NCI-H446 (cell line): ENCODE measurements at regions not wholly inside any gene's neighbourhood (a gene's known extent, or its start where the extent isn't known, plus 50 kb on each side); places are given as distances from the start of the nearest gene placed in this dataset.
"Not testable (repeated sequence)": the region's sequence is repeated elsewhere in the genome, so short reads cannot be mapped to it uniquely, and the experiment has no call there.

Experiments used
- DNase-seq, 2 experiments: peaks; one replicate each; lab custom pipeline; 2025; lab: John Stamatoyannopoulos, UW

DNA sequence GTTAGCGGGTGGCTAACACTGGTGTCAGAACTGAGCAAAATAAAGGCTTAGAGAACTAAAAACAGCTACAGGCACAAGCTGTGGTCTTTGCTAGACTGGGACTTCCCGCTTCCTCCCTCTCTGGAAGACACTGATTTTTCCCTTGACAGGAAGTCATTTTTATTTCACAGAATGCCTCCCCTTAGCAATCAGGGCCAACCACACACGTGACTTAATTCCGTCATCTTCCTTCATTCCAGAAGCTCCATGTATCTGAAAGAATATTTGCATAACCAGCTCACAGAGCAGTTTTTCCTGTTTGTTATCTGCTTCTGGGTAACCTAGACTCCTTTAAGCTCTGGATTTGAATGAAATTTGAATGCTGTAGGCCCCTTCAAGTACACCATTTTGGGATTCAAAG lies 327.5 kb upstream of the FRG1 start:
- DNase-seq = no peak

DNA sequence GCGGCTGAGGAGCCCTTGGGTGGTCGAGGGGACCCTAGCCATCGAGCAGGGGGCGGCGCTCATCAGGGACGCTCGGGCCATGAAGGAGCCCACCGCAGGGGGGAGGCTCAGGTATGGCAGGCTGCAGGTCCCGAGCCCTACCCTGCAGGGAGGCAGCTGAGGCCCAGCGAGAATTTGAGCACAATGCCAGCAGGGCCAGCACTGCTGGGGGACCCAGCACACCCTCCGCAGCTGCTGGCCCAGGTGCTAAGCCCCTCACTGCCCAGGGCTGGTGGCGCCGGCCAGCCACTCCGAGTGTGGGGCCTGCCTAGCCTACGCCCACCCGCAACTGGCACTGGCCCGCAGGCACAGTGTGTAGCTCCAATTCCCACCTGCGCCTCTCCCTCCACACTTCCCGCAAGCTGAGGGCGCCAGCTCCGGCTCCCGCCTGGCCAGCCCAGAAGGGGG lies 325.4 kb upstream of the FRG1 start:
- no peak for DNase-seq

DNA sequence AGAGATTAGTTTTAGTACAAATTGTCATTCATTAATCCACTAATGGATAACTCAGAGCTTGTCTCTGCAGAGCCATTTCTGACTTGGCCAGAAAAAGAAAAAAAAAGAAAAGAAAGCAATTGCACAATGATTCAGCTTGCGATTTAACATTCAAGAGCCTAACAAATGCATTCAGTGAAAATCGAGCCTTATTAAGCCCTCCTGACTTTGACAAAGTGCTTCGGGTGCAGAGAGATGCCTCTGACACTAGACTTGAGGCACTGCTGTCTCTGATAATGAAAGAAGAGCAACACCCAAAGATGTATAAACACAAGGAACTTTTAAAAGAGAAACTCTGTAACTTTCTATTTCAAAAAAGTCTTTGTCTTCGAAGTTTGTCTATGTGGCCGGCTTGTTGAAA lies 322.9 kb upstream of the FRG1 start:
- not testable (repeated sequence) for DNase-seq

DNA sequence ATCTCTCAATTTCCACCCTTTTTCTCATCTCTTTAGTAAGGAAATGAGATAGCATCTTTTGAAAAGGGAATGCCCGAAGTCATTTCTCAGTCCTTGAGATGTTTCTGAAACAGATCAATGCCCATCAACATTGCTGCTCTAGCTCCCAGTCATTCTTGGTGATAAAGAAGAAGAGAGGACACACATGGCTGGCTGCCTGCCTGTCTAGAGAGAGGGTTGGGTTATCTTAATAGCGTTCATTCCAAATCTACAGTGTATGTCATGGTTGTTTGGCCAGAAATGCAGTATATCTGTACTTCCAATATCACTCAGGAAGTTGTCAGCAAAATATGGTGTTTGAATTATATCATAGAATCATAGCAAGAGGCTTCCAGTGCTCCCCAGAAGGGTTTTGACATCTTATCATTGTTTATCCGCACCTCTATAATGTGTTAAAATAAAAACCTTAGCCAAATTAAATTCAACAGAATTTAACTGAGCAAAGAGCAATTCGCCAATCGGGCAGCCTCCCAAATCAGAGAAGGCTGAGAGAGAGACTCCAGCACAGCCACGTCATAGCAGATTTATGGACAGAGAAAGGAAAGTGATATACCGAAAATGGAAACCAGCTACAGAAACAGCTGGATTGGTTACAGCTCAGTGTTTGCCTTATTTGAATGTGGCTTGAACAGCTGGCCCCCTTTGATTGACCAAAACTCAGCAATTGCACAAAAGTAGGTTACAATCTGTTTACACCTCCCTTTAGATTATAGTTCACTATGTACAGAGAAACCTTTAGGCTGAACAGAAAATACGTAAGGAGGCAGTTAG lies 321.0 kb upstream of the FRG1 start:
- not testable (repeated sequence) for DNase-seq

DNA sequence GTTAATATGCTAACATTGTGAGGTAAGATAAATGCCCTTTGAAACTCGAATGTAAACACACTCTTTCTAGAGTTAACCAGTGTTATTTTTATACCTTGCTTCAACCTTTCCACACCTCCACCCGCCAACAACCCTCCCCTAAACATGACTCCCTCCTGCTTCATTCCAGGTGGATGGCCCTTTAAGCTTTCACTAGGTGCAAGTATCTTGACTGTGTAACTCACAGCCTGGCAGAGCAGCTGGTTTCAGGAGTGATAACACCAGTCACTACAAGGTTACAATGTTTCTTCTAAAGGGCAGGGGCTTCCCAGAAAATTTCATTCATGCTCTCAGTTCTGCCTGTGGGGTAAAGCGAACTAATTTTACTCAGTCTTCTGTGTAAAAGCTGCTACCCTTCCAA lies 318.1 kb upstream of the FRG1 start:
- not testable (repeated sequence) for DNase-seq

DNA sequence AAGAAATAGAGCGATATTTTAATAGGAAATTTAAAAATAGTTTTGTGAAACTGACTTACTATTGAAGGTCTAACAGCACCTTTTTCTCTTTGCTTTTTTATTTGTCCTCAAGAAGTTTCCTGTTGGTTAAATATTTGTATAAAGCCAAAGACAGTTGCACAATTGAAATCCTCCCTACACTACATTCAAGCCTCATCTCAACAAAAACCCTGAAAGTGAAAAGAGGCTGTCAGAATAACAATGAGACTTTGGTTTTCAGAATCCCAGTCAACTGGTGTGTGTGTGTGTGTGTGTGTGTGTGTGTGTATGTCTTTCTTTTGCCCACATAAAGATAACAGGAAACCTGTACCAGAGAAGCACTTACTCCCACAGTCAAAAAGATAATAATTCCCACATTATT lies 313.6 kb upstream of the FRG1 start:
- DNase-seq = not testable (repeated sequence)

DNA sequence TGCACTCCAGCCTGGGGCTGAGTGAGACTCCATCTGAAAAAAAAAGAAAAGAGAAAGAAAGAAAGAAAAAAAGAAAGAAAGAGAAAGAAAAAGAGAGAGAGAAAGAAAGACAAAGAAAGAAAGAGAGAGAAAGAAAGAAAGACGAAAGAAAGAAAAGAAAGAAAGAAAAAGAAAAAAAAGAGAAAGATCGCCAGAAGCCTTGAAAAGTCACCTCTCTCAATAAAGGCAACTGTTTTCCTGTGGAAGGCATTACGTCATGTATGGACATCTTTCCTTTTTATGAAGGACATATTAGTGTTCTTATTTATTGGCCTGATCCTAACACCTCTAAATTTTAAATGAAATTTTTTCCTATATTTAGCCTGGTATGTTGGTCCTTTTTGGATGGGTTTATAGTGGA lies 310.9 kb upstream of the FRG1 start:
- not testable (repeated sequence) for DNase-seq

DNA sequence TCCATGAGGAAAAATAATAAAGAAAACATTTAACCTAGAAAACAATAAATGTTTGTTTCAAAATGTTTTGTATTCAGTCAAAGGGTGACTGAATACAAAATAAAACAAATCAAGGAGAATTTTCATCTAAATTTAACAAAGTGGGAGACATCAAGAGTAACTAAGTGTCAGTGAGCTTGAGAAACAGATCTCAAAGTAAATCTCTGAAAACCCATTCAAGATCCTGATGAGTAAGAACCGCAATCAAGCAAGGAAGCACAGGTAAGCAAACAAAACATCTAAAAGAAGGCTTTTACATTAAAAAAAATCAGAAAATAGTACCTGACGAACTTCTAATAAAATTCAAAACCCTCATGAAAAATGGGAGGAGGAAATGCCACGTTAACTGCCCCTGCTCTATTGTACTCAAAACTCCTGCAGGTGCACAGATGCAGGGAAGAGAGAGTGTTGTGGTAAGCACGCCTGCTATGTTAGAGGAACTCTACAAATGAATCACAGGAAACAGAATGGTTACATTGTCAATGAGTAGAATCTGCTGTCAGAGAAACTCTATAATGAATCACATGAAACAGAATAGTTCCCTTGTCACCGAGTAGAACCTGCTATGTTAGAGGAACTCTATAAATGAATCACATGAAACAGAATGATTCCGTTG lies 309.6 kb upstream of the FRG1 start:
- not testable (repeated sequence) for DNase-seq

DNA sequence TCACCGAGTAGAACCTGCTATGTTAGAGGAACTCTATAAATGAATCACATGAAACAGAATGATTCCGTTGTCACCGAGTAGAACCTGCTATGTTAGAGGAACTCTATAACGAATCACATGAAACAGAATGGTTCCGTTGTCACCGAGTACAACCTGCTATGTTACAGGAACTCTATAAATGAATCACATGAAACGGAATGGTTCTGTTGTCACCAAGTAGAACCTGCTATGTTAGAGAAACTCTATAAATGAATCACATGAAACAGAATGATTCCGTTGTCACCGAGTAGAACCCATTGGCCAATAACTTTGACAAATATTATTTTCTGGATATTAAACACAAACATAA lies 309.1 kb upstream of the FRG1 start:
- not testable (repeated sequence) for DNase-seq

DNA sequence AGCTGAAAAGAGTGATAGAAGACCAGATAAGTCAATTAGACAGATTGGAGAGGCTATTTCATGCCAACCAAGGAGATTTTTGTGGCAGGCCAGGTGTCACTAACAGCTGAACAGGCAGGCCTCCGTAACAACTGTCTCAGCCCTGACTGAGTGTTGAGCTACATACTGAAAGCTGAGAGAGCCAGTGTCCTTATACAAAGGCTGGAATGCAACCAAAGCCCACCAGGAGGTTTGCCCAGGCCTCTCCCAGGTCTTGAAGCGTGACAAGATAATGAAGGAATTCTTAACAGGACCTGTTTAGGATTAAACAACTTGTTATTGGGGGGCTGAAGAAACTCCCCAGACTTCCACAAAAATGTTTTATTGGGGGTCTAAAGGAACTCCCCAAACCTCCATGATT lies 290.2 kb upstream of the FRG1 start:
- not testable (repeated sequence) for DNase-seq

DNA sequence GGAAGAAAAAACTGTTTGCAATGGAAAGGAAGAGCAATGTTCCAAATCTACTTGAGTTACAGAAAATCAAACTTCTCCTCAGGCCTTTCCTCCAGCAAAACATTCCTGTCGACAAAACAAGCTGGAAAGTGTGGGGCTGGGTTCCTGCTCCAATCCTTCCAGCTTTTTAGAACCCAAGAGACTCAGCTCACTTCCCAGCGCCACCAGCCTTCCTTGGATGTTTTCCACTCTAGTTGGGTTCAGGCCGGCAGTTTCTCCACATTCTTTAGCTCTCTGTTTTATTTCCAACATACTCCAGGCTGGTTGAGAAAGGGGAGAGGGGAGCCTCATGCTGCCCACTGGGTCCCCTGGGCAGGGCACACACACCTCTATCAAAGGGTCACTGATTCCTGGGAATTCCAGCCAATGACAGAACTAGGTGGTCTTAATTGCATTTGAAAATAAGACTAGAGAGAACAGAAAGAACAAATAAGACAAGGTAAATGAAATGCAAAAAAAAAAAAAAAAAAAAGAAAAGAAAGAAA lies 287.5 kb upstream of the FRG1 start:
- DNase-seq = not testable (repeated sequence)

DNA sequence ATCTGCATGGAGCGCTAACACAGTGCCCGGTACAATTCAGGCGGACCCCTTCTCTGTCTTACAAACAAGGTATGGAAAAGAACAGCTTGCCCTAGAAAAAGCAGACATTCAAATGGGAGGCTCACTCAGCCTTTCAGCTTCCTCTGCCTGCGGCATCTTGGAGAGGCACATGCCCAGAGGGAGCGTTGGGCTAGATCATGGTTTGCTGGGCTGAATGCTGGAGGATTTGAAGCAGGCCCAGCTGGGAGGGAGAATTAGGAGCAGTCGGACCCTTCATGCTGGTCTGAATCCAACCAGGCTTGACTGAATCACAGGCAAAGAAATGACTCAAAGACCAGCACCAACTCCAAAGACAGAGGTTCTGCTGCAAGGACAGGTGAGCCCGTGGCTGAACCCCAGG lies 286.7 kb upstream of the FRG1 start:
- not testable (repeated sequence) for DNase-seq

DNA sequence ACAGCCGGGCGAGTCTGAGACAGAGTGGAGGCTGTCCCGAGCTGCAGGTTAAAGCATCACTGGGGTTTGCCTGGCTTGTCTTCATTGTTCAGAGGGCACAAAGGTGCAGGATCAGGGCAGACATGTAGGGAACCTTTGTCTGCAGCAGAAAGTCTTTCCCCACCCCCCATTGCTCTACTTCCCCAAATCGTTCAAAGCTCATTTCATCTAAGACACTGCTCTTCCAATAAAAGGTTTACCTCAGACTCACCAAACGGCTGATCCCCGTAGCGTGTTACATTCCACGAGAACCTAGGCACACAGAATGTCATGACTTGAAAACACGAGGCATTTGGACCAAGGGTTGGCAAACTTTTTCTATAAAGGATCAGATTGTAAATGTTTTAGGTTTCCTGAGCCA lies 286.3 kb upstream of the FRG1 start:
- DNase-seq = not testable (repeated sequence)

DNA sequence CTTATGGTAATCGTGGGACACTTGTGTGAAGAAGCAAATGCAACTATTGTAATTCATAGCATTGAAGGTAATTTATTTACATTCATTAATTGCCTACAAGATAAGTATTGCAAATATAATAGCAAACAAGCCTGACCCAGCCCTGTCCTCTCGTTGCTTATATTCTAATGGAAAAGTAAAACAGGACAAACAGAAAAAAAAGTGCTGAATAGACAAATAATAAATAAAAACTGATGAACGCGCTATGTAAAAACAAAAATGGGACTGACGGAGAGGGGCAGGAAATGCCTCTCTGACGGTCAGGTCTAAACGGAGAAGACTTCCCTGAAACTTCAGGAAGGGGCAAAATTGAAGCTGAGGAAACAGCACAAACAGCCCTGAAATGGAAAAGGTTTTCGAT lies 284.9 kb upstream of the FRG1 start:
- not testable (repeated sequence) for DNase-seq

DNA sequence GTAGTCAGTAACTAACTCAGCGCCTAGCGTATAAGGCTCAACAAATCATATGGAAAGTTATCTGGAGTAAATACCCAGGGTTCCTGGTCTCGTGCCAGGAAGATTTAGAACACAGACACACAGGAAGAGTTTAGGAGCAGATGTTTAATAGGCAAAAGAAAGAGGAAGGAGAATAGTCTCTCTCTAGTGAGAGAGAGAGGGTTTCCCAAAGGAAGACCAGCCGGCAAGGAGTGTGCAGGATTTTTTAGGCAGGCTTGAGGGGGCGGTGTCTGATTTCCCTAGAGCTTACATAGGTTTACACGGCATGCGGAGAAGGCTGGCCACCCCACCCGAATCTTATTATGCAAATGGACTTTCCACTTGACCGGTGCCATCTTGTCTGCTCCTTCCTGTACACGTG lies 284.0 kb upstream of the FRG1 start:
- DNase-seq = no peak

DNA sequence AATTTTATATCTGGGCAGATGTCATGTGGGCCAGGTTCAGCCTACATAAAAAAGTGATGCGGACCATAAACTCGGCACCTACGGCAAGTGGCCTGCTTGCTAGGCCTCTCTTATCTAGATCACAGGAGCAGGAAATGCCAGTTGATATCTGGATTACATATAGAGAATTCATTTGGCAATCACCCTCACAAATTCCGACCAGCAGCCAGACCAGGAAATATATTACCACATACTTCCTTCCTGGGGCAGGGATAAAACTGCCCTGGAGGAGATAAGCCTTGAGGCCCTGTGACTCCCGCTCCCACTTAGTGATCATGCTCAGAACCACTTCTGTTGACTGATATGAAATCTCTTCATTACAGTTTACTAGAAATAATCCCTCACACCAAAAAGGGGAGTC lies 282.4 kb upstream of the FRG1 start:
- not testable (repeated sequence) for DNase-seq

DNA sequence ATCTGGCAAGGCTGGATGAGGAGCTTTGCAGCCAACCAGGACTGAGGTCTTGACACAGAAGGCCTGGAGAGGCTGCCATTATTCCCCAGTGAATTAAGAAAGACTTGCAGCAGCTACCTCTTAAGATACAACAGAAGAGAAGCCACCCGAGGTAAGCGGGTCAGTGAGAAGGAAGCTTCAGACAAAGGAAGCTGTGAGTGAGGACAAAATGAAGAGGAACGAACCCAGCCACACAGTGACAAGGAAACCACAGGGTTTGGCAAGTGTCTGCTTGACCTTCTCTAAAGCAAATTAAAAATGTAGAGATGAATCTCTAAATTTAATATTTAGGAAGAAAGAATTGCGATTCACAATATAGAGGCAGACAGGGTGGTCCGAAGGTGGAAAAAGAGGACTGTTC lies 281.8 kb upstream of the FRG1 start:
- DNase-seq = not testable (repeated sequence)

DNA sequence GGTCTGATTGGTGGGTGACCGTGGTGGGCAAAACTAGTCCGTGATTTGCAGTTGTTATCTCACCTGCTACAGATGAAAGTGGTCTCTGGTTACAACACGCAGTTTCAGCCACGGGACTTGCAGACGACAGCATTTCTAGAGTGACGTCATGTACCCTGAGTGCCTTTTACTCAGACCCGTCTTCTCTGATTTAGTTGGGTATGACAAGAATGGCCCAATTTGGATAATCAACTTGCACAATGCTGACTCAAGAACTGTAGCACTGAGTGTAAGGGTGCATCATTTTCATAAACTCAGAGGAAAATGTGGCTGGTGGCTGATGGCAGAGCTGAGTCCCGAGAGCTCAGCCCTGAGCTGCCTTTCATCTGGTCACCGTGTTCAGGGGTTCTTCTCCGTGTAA lies 281.4 kb upstream of the FRG1 start:
- DNase-seq = no peak

DNA sequence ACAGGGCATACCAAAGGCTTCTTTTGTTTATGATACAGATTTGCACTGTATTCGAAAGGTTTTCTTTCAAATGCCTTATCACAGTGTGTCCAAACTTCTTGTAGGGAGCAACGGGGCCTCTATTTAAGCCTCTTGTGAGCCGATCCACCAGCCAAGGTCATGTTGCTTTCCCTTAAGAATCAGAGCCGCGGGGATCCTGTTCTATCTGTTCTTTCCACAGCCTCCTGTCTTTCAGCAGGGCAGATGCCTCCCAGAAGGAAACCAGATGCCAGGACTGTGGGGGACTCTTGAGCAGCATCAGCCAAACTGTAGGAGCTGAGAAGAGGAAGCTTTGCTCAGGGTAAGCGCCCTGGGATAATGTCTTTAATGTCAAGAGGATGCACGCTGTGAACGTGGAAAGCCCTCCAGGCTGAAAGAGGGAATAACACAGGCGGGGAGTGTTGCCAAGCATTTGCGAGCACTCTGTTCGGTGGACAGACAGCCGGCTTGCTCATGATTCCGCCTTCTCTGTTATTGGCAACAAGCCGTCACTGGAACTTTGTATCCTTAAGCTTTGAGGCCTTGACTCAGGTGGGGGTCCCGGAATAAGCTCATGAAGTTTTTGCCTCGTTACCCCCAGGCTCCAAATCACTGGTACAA lies 279.8 kb upstream of the FRG1 start:
- no peak for DNase-seq

DNA sequence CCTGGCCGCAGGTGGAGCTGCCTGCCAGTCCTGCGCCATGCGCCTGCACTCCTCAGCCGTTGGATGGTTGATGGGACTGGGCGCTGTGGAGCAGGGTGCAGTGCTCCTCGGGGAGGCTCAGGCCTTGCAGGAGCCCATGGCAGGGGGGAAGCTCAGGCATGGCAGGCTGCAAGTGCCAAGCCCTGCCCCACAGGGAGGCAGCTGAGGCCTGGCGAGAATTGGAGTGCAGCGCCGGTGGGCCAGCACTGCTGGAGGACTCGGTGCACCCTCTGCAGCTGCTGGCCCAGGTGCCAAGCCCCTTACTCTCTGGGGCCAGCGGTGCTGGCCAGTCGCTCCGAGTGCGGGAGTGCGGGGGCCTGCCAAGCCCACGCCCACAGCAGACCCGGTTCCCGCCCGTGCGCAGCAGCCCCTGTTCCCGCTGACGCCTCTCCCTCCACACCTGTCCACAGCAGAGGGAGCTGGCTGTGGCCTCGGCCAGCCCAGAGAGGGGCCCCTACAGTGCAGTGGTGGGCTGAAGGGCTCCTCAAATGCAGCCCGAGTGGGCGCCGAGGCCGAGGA lies 275.9 kb upstream of the FRG1 start:
- no peak for DNase-seq

DNA sequence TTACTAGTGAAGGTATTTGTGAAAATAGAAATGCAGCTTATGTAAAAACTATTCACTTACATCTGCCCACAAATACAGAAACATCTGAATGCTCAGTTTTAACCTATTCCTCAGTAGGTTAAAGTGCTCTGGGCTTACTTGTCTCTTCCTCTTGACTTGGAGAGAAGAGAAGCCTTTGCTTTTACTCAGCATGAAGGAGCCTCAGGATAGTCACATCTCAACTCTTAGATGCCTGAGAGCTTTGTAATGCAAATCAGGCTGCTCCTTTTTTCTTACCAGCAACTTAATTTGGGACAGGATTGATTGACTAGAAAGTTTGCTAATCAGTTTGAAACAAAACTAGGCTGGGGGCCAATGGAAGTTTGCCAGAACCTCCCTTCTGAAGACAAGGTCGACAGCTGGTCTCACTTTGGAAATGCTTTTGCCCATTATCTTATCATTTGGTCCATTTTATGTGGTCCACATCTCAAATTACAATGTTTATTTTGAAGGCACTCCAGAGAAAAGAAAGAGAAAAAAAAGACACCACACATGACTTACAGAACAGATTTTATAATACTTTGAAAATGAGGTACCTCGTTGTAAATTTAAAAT lies 274.9 kb upstream of the FRG1 start:
- DNase-seq = not testable (repeated sequence)

DNA sequence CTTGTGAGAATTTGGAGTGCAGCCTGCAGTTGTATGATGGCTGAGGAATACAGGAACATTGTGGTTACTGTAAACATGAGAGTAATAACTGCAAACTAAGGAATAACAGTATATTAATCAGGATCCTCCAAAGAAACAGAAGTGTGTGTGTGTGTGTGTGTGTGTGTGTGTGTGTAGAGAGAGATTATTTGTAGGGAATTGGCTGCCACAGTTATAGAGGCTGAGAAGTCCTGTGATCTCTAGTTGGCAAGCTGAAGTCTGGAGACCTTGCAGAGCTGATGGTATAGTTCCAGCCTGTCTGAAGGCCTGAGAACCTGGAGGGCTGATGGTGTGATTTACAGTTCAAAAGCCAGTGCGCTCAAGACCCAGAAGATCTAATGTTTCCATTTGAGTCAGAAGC lies 273.3 kb upstream of the FRG1 start:
- not testable (repeated sequence) for DNase-seq
